Hypothalamus (tissue), 51 donors: ENCODE measurements at regions not wholly inside any gene's neighbourhood (a gene's known extent, or its start where the extent isn't known, plus 50 kb on each side); places are given as distances from the start of the nearest gene placed in this dataset.

Source experiments
- DNase-seq, 51 donors: peaks; one replicate each; lab custom pipeline; 2025; lab: John Stamatoyannopoulos, UW

- no peak for DNase-seq
These were observed 85.4 kb downstream of the UNCX start for GRCh38 chr7:1318051-1318450.

DNA sequence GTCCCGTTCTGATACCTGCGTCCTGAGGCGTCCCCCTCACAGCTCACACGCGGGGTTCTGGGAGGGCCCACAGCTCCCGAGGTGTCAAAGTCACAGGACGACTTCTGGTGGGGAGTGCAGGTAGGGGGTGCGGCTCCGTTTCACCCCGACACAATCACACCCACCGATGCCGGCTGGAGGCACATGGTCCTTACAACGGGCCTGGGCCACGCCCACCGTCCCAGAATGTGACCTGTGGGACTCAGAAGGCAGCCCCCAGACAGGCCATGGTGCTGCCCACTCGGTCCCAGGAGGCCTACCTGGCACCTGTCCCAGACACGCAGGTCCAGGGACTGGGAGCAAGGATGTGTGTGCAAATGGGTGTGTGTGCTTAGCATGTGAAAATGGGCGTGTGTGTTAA is 86.0 kb downstream of the UNCX start:
- DNase-seq, result no peak

DNA sequence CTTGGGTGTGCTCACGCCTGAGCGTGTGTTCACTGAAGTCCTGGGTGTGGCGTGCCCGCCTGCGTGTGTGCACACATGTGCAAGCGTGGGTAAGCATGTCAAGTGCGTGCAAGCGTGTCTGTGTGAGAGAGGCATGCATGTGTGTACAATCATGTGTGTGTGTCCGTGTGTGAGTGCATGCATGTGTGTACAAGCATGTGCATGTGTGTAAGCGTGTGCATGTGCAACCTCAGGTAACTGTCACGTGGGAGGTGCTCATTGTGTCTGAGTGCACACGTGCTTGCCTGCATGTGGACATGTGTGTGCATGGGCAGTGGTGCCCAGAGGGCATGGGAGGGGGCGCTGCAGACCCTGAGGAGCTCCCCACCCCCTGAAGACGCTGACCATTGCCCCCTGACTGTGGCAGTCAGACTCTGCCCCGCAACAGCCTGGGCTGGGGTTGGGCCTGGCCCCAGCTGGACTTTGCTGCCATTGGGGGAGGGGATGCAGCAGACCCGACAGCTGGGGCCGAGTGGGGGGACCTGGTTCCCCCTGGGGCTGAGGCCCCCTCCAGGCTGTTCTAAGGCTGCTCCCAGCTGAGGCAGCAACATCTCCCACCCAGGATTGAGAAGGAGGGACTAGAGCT is 88.1 kb downstream of the UNCX start:
- DNase-seq, result no peak

GRCh38 chr7:1321411-1322239 is 89.0 kb downstream of the UNCX start:
- DNase-seq, result peak in 2 of 51 donors; percentile 14 to 21

GRCh38 chr7:1322240-1323110 is 89.8 kb downstream of the UNCX start:
- no peak for DNase-seq

DNA sequence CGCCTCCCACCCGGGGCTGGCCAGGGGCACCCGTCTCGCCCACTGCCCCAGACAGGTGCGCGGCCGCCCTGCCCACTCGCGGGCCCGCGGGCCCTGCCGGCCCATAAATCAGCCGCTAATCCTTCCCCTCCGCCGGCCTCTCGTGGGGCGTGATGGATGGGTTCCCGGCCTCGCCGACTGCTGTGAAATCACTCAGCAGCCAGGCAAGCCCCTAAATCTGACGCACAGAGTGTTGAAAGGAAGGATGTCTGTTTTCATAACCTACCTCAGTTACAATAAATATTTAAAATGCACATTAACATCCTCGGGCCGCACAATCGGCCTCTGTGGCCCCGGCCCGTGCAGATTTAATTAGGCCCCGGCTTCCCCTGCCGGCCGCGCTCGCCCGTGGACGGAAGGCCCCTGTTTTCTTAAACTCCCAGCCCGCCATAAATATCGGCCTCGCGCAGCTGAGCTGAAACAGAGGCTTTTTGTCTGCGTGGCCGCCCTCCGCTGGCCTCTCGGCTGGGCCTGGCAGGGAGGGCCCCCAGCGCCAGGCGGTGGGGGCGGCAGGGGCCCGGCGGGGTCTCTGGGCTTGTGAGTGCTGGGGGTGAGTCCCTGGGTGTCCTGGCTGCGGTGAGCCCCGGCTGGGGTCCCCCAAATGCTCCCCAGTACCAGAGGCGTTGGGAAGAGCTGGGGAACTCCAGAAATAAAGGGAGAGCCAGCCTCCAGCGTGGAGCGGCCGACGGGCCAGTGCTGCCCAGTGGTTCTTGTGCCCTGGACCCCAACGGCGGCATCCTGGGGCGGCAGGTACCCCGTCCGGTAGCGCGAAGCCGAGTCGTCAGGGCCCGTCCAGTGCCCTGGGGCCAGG is 90.7 kb downstream of the UNCX start:
- DNase-seq, result peak in 30 of 51 donors; percentile 1 to 63 (median 23)

GRCh38 chr7:1324028-1324900 is 91.6 kb downstream of the UNCX start:
- DNase-seq, result no peak

GRCh38 chr7:1325246-1325645 is 92.6 kb downstream of the UNCX start:
- no peak for DNase-seq

GRCh38 chr7:1325646-1326510 is 93.2 kb downstream of the UNCX start:
- no peak for DNase-seq

DNA sequence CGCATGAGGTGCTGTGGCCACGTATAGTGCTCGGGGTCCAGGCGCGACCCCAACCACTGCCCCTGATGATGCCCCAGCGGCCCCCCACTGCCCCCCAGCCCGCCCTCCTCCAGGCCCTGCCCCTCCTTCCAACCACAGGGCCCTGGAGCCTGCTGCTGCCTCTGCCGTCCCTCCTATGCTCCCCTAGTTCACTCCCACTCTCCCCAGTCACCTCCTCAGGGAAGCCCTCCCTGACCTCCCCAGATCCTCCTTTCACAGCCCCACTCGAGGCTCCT is 93.8 kb downstream of the UNCX start:
- DNase-seq, result no peak

DNA sequence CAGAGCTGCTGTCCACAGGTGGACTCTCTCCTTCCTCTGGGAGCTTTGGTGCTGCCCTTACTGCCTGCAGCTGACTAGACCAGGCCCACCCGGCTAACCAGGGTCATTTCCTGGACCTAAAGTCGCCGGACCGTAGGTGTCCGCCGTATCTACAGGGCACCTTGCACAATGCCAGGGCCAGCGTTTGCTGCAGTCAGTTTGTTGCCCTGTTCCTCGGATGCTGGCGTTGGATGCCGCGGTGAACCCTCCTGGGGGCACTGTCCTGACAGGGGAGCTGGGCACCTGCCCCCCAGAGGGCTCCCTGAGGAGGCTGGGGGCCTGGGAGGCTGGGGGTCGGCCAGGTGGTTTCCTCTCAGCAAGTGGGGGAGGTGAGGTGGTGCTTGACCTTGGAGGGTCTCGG is 96.6 kb downstream of the UNCX start:
- DNase-seq, result no peak

DNA sequence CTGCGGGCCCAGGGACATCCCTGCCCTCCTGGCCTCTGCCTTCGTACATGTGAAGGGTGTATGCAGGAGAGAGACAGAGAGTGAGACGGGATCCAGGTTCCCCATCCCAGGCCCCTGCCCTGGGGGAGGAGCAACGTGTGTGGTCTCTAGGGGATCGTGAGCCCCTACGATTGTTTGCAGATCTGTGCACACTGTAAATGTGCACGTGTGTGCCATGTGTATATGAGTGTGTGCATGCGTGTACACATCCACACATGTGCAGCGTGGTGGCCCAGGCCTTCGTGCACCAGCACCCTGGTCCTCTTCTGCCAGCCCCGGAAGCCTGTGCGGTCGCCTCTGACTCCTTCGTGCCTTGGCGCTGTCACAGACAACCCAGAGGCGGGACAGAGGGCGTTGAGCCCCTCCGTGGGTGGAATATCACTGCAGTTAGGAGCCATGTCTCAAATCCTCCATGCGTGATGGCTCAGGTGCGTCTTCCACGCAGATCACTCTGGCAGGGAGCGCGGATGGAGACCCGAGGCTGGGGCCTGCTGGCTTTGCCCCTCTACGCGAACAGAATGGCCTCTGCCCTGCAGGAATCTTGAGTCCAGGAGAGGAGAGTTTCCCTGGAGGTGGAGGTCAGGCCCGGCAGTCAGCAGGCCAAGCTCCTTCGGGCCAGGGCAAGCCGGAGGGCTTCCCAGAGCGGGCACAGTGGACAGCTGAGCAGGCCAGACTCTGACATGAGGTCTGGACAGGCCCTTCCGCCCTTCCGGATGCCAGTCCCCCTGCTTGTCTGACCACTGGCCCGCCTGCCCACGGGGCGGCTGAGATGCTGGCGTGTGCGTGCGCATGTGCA is 97.5 kb downstream of the UNCX start:
- no peak for DNase-seq

DNA sequence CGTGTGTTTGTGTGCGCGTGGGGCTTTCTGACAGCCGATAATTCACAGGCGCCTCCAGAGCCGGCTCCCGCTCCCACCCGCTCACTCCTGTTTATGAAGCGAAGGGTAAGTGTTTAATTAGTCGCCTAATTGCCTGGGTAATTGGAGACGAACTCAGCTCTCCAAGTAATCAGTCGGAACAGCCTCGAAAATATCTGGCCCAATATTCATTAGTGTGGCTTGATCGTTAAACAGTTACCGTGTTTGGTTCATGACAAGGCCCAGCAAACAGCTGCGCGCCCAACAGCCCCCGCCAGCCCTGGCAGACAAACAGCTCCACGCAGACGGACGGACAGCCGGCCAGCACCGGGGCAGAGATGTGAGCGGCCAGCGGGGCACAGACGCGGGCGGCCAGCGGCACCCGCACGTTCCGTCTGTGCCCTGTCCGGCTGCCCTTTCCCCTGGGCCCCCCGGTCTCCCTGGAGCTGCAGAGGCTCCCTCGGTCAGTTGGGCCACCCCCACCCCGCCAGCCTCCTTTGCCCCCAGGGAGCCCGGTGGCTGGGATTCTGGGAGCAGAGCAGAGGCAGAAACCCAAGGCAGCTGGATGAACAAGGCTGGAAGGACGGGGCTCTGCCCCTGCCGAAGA is 98.2 kb downstream of the UNCX start:
- DNase-seq, result no peak

DNA sequence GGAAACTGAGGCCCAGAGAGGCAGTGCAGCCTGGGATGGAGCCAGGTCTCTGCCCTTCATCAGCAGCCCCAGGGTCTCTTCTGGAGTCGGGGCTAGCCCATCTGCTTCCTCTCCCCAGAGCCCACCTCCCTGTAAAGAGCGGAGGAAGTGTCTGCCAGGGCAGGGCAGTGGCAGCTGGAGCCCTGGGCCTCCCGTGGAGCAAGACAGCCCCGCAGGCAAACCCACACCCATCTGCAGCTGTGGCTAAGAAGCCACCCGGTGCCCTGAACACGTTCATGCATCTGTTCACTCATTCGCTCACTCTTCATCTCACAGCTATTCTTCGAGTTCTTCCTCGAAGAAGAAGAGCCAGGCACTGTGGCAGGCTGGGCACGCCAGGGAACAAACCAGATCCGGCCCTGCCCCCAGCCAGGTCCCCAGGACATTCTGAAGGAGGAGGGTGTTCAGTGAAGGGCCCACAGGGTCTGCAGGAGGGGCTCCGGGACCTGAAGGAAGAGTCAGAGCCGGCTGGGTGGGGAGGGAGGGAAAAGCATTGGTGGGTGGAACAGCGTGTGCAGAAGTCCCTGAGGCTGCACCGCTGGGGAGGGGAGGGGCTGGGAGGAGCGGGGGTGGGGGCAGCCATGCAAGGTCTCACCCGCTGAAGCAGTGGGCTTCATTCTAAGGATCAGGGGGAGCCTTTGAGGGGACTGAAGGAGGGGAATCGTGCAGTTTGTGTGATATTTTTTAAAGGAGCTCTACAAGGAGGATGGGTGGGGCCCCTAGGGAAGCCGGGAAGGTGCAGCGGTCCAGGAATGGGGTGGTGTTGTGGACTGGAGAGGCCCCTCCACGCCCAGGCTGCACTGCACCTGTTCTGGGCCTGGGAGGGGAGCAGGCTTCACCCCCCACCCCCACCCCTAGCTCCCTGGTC is 99.1 kb downstream of the UNCX start:
- no peak for DNase-seq

- no peak for DNase-seq
These were observed 103.8 kb downstream of the UNCX start for GRCh38 chr7:1336509-1336908.

- no peak for DNase-seq
These were observed 106.9 kb downstream of the UNCX start for GRCh38 chr7:1339611-1340010.
